SK-N-SH treated with all-trans-retinoic acid at 6 μM for 48 hours (cell line): ENCODE measurements at regions not wholly inside any gene's neighbourhood (a gene's known extent, or its start where the extent isn't known, plus 50 kb on each side); places are given as distances from the start of the nearest gene placed in this dataset.

ENCODE experiments used
- ISL1 ChIP-seq: fragments of 250-450 bp; sonication (Bioruptor Pico); IDR thresholded peaks from 2 replicates; pipeline ENCODE4 v2.1.2; 2022; ENCODE audit warnings: mild to moderate bottlenecking, moderate library complexity
- OSR1 ChIP-seq: fragments of 250-450 bp; sonication (Bioruptor Pico); IDR thresholded peaks from 2 replicates; pipeline ENCODE4 v1.8.0; 2022; ENCODE audit warnings: moderate library complexity, mild to moderate bottlenecking, inconsistent platforms
- PATZ1 ChIP-seq: fragments of 250-450 bp; sonication (Bioruptor Pico); IDR thresholded peaks from 2 replicates; pipeline ENCODE4 v1.8.0; 2020; ENCODE audit warnings: mild to moderate bottlenecking, moderate library complexity, borderline replicate concordance
- TSHZ2 ChIP-seq: fragments of 250-450 bp; sonication (Bioruptor Pico); IDR thresholded peaks from 2 replicates; pipeline ENCODE4 v1.5.0; 2020; ENCODE audit warnings: mild to moderate bottlenecking, moderate library complexity

- TF ChIP-seq PATZ1 (CRISPR knock-in tag), result no peak
- no peak for TF ChIP-seq ISL1 (CRISPR knock-in tag)
- no peak for TF ChIP-seq TSHZ2 (CRISPR knock-in tag)
- no peak for TF ChIP-seq OSR1 (CRISPR knock-in tag)
Measured at GRCh38 chr6:8268606-8269005, 166.3 kb upstream of the EEF1E1 start.
